ENCODE measurements at regions not wholly inside any gene's neighbourhood (a gene's known extent, or its start where the extent isn't known, plus 50 kb on each side); places are given as distances from the start of the nearest gene placed in this dataset.

DNA sequence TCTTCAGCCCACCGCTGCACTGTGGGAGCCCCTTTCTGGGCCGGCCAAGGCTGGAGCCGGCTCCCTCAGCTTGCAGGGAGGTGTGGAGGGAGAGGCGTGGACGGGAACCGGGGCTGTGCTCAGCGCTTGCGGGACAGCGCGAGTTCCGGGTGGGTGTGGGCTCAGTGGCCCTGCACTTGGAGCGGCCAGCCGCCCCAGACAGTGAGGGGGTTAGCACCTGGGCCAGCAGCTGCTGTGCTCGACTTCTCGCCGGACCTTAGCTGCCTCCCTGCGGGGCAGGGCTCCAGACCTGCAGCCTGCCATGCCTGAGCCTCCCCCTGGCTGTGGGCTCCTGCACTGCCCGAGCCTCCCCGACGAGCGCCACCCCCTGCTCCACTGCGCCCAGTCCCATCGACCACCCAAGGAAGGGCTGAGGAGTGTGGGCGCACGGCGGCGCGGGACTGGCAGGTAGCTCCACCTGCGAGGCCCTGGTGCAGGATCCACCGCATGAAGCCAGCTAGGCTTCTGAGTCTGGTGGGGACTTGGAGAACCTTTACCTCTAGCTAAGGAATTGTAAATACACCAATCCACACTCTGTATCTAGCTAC lies 92.9 kb upstream of the MAST4 start:
- DNase-seq = no peak

DNA sequence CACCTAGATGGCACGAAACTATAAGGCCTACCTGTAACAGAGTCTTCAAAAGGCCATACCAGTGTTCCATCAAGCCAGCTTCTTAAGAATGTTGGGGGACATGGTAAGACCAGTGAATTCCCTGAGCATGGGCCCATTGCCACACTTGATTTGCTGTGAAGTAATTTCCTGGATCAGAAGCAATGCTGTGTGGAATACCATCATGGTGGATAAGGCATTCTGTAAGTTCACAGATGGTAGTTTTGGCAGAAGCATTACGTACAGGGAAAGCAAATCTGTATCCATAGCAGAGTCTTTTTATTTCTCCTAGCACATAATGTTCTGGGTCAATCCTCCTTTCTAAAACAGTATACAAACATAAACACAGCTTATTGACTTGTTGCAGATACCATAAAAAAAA lies 89.1 kb upstream of the MAST4 start:
- no peak for DNase-seq

DNA sequence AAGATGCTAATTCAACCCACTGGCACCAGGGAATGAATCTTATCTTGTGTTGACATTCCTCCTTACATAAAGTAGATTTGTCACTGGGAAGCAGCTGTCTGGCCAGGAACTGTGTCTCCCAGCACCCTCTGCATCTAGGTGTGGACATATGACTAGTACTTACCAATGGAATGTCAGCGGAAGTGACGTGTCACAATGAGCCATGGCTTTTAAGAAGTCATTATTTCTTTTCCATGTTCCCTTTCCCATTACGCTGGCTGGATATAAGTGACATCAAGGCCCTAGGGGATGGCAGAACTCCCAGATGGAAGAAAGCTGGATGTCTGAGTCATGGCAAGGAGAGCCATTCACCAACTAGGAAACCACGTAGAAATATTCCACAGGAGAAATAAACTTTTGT lies 84.7 kb upstream of the MAST4 start:
- DNase-seq = no peak

DNA sequence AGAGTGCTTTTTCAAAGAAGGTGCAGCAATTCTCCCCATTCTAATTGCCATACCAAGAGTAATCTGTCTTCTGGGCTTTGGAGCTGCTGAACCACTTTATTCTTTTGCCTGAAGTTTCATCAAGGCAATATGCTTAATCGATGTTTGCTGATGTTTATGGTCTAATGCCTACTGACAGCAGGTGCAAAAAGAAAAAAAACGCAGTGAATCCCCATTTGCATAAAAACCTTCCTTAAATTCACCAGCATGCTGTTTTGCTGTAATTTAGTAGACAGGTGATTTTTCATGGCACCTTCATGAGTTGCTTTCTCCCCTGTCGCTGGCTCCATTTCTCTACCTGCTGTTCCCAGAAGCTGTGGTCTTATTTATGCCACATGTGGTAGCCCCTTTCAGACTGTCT lies 83.1 kb upstream of the MAST4 start:
- DNase-seq = no peak

DNA sequence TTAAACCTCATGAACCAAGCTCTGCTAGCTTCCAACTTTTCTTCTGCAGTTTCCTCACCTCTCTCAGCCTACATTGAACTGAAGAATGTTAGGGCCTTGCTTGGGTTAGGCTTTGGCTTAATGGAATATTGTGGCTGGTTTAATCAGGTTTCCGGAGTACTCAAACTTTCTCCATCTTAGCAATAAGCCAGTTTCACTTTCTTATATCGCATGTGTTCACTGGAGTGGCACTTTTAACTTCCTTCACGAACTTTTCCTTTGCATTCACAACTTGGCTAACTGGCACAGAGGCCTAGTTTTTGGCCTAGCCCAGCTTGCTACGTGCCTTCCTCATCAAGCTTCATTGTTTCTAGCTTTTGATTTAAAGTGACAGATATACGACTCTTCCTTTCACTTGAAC lies 81.0 kb upstream of the MAST4 start:
- DNase-seq = no peak

DNA sequence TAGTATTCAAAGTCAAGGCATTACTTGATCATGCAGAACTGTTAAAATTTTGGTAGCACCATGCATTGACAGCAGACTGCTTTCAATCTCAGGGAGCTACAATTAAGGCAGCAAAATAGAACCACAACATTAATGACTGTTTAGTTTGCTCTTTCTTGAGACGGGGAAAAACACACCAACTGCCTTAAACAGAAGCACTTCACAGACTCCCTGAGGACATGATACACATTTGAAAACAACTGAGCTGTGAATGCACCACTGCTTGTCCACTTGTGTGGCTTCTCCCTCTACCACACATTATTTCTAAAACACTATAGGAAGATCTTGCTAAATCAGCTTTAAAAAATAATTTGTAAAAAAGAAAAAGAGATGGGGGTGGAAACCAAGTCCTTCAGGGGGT lies 79.6 kb upstream of the MAST4 start:
- no peak for DNase-seq

DNA sequence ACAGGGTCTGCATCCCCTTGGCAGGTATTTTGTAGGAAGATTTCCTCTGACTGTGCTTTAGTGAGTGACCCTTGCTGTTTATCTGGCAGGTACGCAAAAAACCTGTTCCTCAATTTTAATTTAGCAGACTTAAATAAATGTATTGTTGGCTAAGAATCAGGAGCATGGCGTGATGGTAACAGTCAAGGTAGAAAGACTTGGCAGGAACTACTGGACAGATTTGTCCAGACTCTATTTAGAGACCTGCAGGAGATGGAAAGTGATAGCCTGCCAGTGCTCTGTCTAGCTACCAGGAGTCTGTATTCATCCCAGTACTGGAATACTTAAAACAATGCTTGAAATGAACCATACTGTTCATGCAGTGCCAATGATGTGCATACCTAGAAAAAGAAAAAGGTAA lies 78.8 kb upstream of the MAST4 start:
- DNase-seq = no peak

DNA sequence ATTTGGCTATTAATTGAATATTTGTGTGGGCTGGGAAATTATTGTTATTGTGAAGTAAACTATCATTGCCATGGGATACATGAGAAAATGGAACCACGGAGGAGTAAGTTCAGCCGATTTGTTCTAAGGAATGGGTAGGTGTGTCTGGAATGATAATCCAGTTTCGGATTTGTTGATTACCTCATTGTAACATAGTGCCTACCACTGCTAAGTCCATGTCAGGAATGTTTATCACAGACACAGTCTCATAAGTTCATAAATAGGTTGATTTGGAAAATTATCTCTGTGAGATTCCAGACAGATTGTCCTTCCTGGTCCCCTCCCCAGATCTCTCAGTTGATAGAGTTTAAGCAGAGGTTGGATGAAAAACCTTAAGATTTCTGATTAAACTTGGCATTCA lies 78.1 kb upstream of the MAST4 start:
- DNase-seq = no peak

DNA sequence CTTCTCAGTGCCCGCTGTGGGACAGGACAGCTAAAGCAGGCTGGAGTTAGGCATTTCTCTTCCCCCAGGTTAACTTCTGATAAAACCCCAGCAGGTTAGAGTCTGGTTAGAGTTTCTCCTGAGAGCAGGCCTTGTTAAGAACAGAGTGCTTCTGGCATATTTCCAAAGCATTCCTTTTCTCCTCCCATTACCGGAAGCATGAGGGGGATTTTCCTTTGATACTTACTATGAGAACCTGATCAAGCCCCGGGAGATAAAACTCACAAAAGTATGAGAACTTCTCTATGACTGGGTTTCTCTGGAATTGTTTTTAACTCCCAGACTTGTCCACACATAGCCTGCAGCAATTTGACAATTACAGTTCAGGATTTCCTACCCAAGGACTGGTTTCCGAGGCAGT lies 77.4 kb upstream of the MAST4 start:
- no peak for DNase-seq

DNA sequence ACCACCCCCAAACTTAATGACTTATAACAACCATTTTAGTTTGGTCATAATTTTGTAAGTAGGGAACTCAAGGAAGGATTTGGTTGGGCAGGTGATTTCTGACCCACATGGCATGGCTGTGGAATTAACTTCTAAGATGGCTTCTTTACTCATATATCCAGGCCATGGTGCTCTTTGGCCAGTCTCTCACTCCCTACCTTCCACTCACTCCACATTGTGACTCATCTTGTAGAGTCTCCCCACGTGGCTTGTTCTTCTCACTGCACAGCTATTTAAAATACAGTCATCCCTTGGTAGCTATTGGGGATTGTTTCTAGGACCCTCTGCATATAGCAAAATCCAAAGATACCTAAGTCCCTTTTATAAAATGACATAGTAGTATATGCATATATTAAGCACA lies 76.6 kb upstream of the MAST4 start:
- DNase-seq = no peak

DNA sequence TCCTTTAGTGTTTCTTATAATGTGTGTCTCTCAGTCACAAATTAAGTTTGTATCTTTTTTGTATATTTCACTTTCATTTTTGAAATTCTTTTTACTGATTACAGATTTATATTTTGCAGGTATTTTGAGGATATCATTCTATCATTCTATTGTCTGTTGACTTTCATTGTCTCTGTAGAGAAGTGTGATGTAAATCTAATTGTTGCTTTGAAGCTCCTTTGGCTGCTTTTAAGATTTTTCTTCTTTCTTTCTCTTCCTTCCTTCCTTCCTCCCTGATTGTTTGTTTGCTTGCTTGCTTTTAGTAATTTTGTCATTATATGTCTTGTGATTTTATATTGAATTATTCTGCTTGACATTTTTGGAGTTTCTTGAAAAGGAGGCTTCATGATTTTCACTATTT lies 75.3 kb upstream of the MAST4 start:
- no peak for DNase-seq

DNA sequence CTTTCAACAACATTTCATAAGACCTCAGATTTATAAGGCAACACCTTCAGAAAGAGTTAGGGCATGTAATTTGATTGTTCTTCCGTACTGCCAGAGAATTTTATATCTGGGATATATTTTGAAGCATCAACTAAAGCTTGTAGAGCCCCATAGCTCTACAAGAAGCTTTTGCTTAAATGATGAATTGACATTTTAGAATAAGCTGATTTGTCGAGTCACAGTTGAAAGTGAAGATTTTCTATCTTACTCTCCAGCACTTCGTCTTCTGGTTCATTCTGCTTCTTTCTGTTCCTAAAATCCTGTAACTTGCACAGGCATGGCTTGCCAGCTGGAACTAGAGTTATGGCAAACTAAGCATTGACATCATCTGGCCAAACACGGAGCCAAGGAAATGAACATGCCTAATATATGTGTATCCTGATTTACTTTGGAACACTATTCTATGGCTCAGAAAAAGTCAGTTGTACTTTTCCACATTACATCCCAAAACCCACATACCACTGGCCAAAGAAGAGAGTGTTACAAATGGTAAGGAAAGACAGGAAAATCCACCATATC lies 68.6 kb upstream of the MAST4 start:
- no peak for DNase-seq

DNA sequence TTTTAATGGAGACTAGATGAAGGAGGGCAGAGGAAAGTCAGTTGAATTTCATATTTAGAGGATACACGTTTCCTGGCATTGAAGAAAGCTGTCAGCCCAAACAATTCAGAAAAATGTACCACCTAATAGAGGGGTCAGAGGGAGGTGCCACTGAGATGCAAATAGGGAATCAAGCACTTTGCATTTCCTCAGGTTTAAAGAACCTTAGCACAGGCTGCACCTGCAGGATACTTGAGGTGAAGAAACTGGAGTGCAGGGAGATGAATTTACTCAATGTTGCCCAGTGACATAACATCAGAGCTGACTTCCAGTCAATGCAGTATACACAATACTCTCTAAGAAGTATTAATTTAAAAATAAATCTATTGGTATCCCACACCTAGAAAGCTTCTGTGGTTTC lies 67.0 kb upstream of the MAST4 start:
- DNase-seq = no peak

DNA sequence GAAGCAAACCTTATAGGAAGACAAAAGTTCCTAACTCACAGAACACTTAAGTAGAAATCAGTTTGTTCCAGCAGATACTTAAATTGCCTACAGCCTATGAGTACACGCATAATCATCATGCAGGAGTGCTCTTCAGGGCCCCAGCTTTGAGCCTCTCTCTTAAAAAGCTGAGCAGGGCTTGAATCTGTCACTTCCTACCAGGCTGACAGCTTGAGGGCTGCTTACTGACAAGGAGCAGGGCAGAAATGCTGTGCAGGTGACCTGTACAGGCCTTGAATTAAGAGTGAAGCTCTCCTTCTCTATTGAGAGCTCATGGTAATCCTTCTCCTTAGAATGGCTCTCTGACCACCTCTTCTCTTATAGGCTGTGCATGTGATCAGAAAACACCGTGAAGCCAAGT lies 66.5 kb upstream of the MAST4 start:
- no peak for DNase-seq

DNA sequence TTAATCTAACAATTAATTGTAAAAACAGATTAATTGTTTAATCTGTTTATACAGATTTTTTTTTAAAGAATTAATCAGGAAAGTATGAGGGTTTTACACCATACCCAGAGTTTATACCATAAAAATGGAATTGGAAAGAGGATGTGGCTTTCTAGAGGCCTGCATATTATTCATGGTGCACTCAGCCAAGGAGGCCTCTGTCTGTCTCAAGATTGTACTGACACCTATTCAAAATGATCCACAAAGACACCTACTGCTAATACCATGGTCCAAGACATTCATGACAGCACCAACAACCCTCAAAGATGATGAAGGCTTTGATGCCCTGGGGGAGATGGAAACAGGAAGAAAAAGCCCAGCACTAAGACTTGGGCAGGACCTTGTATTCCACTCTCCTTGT lies 58.1 kb upstream of the MAST4 start:
- no peak for DNase-seq

DNA sequence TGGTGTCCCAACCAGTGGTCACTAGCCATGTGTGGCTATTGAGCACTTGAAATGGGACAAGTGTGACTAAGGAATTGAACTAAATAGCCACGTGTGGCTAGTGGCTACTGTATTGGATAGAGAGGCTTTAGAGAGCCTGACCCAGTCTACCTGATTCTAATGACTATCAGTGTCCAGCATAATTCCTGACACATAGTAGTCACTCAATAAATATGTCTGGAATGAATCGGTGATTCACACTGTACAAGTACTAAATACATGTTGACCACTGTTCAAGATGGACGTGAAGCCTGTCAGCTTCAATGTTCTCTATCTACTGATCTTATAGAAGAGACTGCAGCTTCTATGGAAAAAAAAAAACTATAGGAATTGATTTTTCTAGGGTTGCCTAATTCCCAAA lies 57.7 kb upstream of the MAST4 start:
- no peak for DNase-seq

DNA sequence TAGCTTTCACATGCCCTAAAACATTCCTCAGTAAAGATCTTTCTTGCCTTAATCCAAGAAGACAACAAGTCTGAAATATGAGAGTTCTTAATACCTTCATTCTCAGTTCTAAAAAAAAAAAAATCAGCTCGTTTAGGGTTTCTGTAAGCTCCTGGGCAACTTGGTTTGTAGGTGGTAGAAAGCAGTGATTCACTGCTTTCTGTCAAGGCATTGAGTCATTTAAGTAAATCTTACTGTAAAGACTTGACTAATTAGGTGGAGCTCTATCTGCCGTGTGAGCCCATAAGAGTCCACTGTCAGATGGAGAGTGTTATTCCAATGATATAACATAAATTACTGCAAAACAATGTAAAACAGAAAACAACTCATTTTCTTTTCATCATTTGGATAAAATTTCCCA lies 56.1 kb upstream of the MAST4 start:
- no peak for DNase-seq

DNA sequence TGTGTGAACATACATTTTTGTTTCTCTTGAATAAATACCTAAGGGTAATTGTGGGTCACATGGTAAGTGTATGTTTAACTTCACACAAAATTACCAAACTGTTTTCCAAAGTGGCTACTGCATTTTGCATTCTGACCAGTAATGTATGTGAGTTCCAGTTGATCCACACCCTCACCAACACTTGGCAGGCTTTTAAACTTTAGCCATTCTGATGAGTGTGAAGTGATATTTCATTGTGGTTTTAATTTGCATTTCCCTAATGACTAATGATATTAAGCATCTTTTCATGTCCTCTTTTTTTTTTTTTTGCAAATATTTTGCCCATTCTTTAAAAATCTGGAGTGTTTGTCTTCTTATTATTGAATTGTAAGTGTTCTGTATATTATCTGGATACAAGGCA lies 53.5 kb upstream of the MAST4 start:
- DNase-seq = no peak
